ENCODE measurements at regions not wholly inside any gene's neighbourhood (a gene's known extent, or its start where the extent isn't known, plus 50 kb on each side); places are given as distances from the start of the nearest gene placed in this dataset.

DNA sequence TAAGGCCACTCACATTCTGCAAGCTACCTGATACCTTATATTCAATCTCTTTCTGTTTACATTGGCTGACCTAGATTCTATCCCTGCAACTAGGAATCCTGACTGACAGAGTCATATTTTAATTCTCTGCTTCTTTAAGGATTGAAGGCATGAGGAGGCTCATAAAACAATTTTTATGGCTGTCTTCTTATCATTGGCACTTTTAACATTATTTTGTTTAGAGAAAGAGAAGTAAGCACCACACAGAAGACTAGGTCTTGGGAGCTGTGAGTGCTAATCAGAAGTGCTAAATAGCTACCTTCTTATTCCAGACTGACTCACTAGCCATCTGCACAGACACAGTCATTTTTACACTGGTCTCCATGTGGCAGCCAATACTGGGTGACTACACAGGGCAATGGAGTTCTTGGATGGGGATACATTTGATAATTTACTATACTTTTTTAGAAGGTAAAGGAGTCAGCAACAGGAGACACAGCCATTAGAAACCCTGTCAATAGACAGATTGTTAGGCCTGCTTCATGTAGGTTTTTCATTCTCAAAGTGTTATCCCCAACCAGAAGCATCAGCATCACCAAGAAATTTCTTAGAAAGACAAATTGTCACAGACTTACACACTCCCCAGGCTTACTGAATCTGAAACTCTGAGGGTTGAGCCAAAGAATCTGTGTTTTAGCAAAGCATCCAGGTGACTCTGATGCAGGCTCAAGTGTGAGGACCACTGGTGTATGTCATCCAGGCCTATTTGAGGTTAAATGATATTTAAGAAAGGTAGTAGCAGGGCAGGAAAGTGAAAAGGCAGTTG is 214.1 kb downstream of the DUSP6 start:
- Mint-ChIP-seq H3K27ac (ENCODE audit: unreplicated experiment) (no peak overlapping the region), H3K4me1 (ENCODE audit: unreplicated experiment) (peaks cover 5% of the 10 kb centered on the region), H3K36me3 (ENCODE audit: unreplicated experiment) (no peaks in the 10 kb centered on the region), H3K4me3 (ENCODE audit: unreplicated experiment) (no peak overlapping the region), H3K9me3 (ENCODE audit: unreplicated experiment) (no peaks in the 10 kb centered on the region), H3K27me3 (ENCODE audit: unreplicated experiment) (no peaks in the 10 kb centered on the region)
- TF ChIP-seq, protein P1, sequence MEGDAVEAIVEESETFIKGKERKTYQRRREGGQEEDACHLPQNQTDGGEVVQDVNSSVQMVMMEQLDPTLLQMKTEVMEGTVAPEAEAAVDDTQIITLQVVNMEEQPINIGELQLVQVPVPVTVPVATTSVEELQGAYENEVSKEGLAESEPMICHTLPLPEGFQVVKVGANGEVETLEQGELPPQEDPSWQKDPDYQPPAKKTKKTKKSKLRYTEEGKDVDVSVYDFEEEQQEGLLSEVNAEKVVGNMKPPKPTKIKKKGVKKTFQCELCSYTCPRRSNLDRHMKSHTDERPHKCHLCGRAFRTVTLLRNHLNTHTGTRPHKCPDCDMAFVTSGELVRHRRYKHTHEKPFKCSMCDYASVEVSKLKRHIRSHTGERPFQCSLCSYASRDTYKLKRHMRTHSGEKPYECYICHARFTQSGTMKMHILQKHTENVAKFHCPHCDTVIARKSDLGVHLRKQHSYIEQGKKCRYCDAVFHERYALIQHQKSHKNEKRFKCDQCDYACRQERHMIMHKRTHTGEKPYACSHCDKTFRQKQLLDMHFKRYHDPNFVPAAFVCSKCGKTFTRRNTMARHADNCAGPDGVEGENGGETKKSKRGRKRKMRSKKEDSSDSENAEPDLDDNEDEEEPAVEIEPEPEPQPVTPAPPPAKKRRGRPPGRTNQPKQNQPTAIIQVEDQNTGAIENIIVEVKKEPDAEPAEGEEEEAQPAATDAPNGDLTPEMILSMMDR (IDR thresholded peaks at IDR 0.05): no peak
- DNase-seq (ENCODE audit: extremely low spot score, unreplicated experiment): no peak

DNA sequence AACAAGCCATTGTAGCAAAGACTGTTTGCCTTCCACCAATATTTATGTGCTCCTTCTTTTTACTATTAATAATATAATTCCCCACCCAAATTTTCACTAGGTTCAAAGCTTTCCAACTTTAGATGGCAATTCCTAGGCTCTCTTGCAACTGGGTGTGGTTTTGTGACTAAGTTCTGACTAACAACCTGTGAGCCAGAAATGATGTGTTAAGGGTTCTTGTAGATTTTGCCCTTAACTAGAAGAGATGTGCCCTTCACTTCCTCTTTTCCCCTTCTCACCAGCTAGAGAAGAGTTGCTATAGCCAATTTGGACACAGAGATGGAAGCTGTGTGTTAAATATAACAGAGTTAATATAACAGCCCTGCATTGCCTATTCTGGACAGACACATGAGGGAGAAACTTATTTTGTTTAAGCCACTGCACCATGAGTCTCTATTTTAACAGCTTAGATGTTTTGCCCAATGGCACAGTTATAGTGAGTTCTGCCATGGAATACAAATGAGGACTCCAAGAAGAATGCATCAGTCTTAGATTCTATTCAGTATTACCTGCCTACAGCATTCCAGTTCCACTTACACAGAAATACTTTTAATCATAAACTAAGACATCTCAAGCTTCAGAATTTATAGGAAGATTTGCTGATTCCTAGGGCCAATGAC is 216.2 kb downstream of the DUSP6 start:
- TF ChIP-seq, protein P1 (IDR thresholded peaks at IDR 0.05): no peak

DNA sequence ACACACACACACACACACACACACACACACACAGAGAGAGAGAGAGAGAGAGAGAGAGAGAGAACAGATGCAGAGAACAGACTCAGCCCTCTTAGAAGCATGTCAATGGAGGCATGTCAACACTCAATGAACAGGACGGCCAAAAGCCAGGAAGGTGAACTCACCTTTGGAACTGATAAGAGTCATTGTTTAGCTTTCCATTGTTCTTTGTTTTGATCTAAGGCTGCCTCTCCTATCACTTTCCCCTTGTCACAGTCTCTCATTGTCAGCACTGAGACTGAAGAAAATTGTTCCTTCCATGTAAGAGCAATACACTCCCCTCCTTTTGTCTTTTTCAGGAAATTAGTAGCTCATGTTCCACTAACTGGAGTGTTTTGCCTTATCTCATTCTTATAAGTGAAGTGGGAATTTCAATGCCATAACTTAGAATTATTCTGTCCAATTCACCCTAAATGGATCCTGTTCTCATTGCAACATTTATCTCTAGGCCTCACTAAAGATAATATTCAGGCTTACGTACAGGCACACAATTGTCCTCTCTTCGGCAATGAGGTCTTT is 218.0 kb downstream of the DUSP6 start:
- DNase-seq (ENCODE audit: extremely low spot score, unreplicated experiment): no peak
- H3K4me3 Mint-ChIP-seq (ENCODE audit: unreplicated experiment): no peak overlapping the region

More for the DNA sequence above, 216.2 kb downstream of the DUSP6 start:
- H3K27me3 Mint-ChIP-seq (ENCODE audit: unreplicated experiment): no peaks in the 10 kb centered on the region
- peaks cover 5% of the 10 kb centered on the region for H3K4me1 Mint-ChIP-seq (ENCODE audit: unreplicated experiment)
- no peaks in the 10 kb centered on the region for H3K9me3 Mint-ChIP-seq (ENCODE audit: unreplicated experiment)
- no peaks in the 10 kb centered on the region for H3K36me3 Mint-ChIP-seq (ENCODE audit: unreplicated experiment)
- H3K4me3 Mint-ChIP-seq (ENCODE audit: unreplicated experiment): no peak overlapping the region
- no peak for DNase-seq (ENCODE audit: extremely low spot score, unreplicated experiment)
- H3K27ac Mint-ChIP-seq (ENCODE audit: unreplicated experiment): no peak overlapping the region

DNA sequence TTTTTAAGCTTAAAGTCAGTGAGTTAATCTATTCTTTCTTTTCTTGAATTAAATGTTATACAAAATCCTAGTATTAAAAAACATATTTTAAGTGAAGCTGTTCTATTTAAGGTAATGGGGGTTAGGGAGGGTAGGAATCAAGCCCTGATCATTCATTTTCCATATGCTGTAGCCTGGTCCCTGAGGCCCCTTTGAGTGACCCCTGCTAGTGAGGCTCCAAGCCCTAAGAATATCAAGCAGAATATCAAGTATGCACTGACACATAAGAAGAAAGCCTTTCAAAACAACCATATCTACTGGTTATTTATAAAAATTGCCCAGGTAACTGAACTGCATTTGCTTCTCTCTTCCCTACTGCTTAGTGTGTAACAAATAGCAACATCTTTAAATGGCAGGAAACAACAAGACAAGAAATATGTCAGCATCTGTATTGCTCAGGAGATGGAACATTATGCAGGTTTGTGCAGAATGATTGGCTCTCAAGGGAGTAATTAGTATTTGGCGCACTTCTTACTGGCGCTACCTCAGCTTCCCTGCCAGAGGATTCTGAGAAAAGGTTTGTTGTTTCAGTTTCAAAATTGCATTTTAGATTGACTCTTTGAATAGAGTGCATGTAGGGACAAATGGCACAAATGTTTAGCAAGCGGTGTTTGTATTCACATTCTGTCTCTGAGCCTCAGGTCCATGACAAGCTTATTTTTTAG is 223.0 kb downstream of the DUSP6 start:
- Mint-ChIP-seq H3K27ac (ENCODE audit: unreplicated experiment) (no peak overlapping the region), H3K4me1 (ENCODE audit: unreplicated experiment) (no peaks in the 10 kb centered on the region), H3K4me3 (ENCODE audit: unreplicated experiment) (no peak overlapping the region), H3K27me3 (ENCODE audit: unreplicated experiment) (no peaks in the 10 kb centered on the region), H3K36me3 (ENCODE audit: unreplicated experiment) (no peaks in the 10 kb centered on the region), H3K9me3 (ENCODE audit: unreplicated experiment) (no peaks in the 10 kb centered on the region)
- TF ChIP-seq, protein P1 (IDR thresholded peaks at IDR 0.05): no peak
- no peak for DNase-seq (ENCODE audit: extremely low spot score, unreplicated experiment)

More for the DNA sequence above, 218.0 kb downstream of the DUSP6 start:
- Mint-ChIP-seq H3K27ac (ENCODE audit: unreplicated experiment) (no peak overlapping the region), H3K9me3 (ENCODE audit: unreplicated experiment) (no peaks in the 10 kb centered on the region), H3K27me3 (ENCODE audit: unreplicated experiment) (no peaks in the 10 kb centered on the region), H3K4me1 (ENCODE audit: unreplicated experiment) (peaks cover 5% of the 10 kb centered on the region), H3K36me3 (ENCODE audit: unreplicated experiment) (no peaks in the 10 kb centered on the region)
- TF ChIP-seq, protein P1 (IDR thresholded peaks at IDR 0.05): no peak
